ENCODE measurements at regions not wholly inside any gene's neighbourhood (a gene's known extent, or its start where the extent isn't known, plus 50 kb on each side); places are given as distances from the start of the nearest gene placed in this dataset.

DNA sequence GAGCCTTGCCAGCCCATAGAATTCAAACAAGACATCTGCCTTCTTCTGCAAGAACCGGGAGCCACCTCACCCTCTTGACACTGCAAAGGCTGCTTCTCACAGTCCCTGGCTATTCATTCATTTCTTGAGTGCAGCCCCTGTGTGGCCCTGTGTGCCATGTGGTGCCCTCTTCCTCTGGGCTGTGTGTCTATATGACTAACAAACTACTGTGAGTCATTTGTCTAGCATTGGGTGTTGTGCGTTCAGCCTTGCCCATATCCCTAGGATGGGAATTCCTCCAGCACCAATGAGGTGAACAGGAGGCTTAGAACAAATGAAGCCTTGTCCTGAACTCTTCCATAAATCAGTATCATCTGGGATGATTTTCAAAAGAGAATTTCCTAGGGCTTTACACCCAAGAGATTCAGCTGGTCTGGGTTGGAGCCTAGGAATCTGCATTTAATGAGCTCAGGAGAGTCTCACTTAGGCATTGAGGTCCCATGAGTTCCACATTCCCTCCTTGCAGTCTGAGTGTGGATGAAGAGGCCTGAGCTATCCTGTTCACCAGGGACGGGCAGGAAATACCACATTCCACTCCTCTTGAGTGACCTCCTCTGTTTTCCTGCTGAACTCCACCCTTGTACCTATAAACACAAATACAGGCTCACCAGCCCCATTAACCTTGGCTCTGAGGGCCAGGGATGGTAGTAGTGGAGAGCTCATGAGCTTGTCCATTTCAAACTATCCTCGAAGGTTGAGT lies 308.7 kb upstream of the N4BP1 start:
- intact Hi-C loops (cut with DNase I), result no loop called here
- DNase-seq (ENCODE audit: low spot score), result no peak

GRCh38 chr16:48916566-48916965 lies 306.6 kb upstream of the N4BP1 start:
- intact Hi-C loops (cut with DNase I), result no loop called here
- DNase-seq (ENCODE audit: low spot score), result no peak

GRCh38 chr16:48914070-48914469 lies 304.1 kb upstream of the N4BP1 start:
- DNase-seq (ENCODE audit: low spot score), result no peak
- intact Hi-C loops (cut with DNase I), result no loop called here

GRCh38 chr16:48913384-48913783 lies 303.4 kb upstream of the N4BP1 start:
- intact Hi-C loops (cut with DNase I), result no loop called here
- no peak for DNase-seq (ENCODE audit: low spot score)

DNA sequence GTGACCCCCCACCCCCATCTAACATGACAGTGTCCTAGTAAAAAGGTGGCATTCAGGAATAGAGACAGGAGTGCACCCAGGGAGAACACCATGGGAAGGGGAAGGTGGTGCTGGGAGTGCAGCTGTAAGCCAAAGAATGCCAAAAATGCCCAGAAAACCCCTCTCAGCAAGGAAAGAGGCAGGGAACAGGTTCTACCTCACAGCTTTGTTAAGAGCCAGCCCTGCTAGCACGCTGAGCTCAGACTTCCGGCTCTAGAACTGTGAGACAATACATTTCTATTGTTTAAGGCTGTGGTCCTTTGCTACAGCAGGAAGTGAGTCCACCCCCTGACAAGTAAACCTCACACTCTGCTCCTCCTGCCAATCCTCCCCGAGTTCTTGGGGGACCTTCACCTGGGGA lies 302.4 kb upstream of the N4BP1 start:
- intact Hi-C loops (cut with DNase I), result no loop called here
- no peak for DNase-seq (ENCODE audit: low spot score)

DNA sequence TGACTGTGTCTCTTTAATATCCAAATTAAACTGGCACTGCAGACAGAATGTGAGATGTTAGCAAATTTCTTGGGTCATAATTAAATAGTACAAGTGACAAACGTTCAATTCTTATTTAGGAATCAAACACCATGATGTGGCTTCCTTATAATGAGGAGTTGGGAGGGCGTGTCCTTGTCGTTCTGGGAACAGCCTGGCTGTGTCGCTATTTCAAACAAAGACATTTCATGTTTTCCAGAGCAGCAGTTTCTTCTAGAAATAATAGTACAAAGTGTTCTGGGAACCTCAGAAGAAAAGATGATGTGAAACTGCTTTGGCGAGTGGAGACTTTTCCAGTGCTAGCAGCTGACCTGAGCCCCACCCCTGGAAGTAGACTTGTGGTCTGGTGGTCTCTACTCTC lies 301.7 kb upstream of the N4BP1 start:
- DNase-seq (ENCODE audit: low spot score), result no peak
- intact Hi-C loops (cut with DNase I), result no loop called here

- intact Hi-C loops (cut with DNase I), result no loop called here
- no peak for DNase-seq (ENCODE audit: low spot score)
These were observed 300.2 kb upstream of the N4BP1 start for GRCh38 chr16:48910214-48910613.

DNA sequence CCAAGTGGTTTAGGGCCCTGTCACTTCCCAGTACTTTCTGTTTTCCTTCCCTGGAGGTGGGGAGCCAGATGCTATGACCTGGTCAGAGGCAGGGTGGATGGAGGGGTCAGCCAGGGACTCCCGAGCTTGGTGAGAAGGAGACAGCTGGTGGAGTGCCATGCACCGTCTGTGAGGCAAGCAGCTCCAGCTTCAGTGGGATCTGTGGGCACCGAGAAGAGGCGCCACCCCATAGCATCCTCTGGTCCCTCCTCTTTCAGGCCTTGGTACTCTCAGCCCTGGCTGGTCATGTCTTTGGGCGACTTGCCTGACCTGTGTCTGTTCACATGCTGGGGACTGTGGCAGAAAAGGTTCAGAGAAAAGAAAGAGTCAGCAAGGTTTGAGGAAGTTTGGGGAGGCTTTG lies 299.3 kb upstream of the N4BP1 start:
- intact Hi-C loops (cut with DNase I), result no loop called here
- DNase-seq (ENCODE audit: low spot score), result no peak

DNA sequence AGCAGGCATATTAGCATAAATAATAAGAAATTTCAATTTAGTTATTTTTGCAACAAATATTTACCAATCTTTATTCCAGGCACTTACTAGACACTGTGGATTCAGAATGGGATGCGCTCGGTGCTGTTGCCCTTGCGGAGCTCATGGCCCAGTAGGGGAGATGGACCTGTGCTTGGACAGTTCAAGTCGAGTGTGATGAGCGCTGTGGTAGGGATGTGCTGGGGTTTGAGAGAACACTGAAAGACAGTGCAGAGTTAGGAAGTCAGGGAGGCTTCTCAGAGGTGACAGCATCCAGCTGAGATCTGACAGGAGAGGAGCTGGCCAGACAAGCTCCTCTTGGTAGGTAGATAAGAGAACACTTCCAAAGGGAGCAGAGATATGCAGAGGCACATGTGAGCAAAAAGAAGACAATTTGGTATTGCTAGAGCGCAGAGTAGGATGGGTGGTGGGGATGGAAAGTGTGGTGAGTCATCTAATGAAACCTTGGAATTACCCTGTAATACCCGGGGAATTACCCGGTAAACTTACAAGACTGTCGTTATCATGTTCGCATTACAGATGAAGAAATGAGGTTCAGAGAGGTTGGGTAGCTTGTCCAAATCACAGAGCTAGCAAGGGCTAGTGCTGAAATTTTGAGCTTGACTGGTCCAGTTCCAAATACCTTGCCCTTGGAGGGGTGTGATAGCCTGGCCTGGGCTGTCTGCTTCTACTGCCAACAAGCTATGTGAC lies 298.1 kb upstream of the N4BP1 start:
- DNase-seq (ENCODE audit: low spot score), result no peak
- intact Hi-C loops (cut with DNase I), result no loop called here

- intact Hi-C loops (cut with DNase I), result no loop called here
- DNase-seq (ENCODE audit: low spot score), result no peak
These were observed 295.9 kb upstream of the N4BP1 start for GRCh38 chr16:48905632-48906505.

GRCh38 chr16:48904333-48904732 lies 294.4 kb upstream of the N4BP1 start:
- no peak for DNase-seq (ENCODE audit: low spot score)
- intact Hi-C loops (cut with DNase I), result no loop called here

DNA sequence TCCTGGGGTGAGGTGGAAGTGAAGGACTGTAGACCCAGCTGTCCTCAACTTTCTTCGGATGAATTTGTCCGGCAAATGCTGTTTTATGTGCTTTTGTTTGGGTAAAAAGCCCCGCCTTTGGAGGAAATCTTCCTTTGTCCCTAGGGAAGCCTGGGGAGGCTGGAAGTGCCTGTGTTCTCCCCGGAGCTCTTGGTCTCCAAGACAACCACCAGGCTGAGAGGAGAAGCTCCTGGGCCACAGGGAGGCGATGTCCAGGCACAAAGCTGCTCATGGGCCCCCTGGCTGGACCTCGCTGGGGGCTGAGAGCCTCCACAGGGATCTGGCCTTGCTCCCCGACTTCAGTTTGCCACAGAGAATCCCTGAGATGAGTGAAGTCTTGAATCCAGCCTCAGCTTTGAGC lies 293.1 kb upstream of the N4BP1 start:
- intact Hi-C loops (cut with DNase I), result no loop called here
- no peak for DNase-seq (ENCODE audit: low spot score)

- intact Hi-C loops (cut with DNase I), result no loop called here
- DNase-seq (ENCODE audit: low spot score), result no peak
These were observed 291.9 kb upstream of the N4BP1 start for GRCh38 chr16:48901712-48902374.

GRCh38 chr16:48899500-48899899 lies 289.5 kb upstream of the N4BP1 start:
- intact Hi-C loops (cut with DNase I), result no loop called here
- no peak for DNase-seq (ENCODE audit: low spot score)

DNA sequence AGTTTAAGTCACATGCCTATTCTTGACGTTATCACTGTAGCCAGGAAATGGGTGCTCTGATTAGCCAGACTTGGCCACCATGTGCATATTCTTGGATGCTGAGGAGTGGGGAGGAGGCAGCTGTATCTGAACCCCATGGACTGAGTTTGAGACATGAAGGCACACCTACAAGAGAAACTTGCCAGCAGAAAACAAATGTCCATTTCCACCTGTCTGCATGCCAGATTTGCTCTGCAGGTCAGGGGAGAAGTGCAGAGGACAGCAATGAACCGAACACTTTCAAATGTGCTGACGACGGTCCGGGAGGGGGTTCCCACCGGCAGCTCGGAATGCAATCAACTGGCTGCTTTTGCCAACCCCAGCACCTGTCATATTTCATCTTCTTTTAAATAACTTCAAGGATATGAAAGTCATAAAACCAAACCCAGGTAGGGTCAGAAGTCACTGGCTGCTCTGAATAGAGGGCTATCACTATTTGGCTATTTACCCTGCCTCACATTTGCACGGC lies 287.8 kb upstream of the N4BP1 start:
- intact Hi-C loops (cut with DNase I), result no loop called here
- no peak for DNase-seq (ENCODE audit: low spot score)

DNA sequence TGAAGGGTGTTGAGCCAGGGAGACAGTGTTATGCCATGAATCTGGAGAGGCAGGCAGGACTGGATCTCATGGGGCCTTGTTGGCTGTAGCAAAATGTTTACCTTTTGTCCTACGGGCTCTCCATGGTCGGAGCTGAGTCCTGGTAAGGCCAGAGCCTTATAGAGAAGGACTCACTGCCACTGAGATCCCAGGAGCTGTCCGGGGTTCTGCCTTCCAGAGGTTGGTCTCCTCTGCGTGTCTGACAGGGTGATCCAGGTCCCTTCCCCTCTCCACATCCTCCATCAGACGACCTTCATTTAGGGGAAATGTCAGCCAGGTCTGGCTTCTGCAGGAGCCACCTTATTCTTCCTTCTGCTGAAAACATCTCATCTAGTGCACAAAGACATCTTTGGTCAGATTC lies 285.2 kb upstream of the N4BP1 start:
- no peak for DNase-seq (ENCODE audit: low spot score)
- intact Hi-C loops (cut with DNase I), result no loop called here

- DNase-seq (ENCODE audit: low spot score), result no peak
- intact Hi-C loops (cut with DNase I), result no loop called here
These were observed 282.9 kb upstream of the N4BP1 start for GRCh38 chr16:48892893-48893292.

- no peak for DNase-seq (ENCODE audit: low spot score)
- intact Hi-C loops (cut with DNase I), result no loop called here
These were observed 277.7 kb upstream of the N4BP1 start for GRCh38 chr16:48887646-48888210.

- no peak for DNase-seq (ENCODE audit: low spot score)
- intact Hi-C loops (cut with DNase I), result no loop called here
These were observed 275.5 kb upstream of the N4BP1 start for GRCh38 chr16:48885471-48885870.

All from posterior vena cava (tissue), 2 donors.